Right cardiac atrium (tissue), 5 donors: ENCODE measurements at regions not wholly inside any gene's neighbourhood (a gene's known extent, or its start where the extent isn't known, plus 50 kb on each side); places are given as distances from the start of the nearest gene placed in this dataset.

Experiments
- ATAC-seq, 2 donors: fragments of 200-7000 bp; cut with Tn5 transposase; one replicate each; pipeline versions ENCODE4 v1.8.0 to v1.9.1; 2020; ENCODE audit warnings: moderate library complexity in 2 of 2, mild to moderate bottlenecking in 1 of 2
- DNase-seq, 3 donors: peaks; one replicate each; pipeline ENCODE4 v3.0.0-alpha.2; 2020
- H3K27ac ChIP-seq: one replicate; pipeline ENCODE4 v1.5.1; 2013; ENCODE audit warnings: mild to moderate bottlenecking, low read length, control low read depth, moderate library complexity
- H3K27me3 ChIP-seq: one replicate; pipeline ENCODE4 v1.6.1; 2013; ENCODE audit not compliant: control insufficient read depth, insufficient read depth
- H3K4me1 ChIP-seq: one replicate; pipeline ENCODE4 v1.6.1; 2013; ENCODE audit warnings: low read length; ENCODE audit not compliant: control insufficient read depth, insufficient read depth
- H3K4me3 ChIP-seq: one replicate; pipeline ENCODE4 v1.5.1; 2013; ENCODE audit warnings: low read length, control low read depth
- H3K9me3 ChIP-seq: one replicate; pipeline ENCODE4 v1.6.1; 2013; ENCODE audit warnings: low read length; ENCODE audit not compliant: control insufficient read depth
- WGBS: extraction: QIAGEN DNeasy Blood & Tissue Kit; methylation state at CpG from one replicate; pipeline ENCODE4 v1.1.7; 2013; 5-methylcytosine and 5-hydroxymethylcytosine counted together
- intact Hi-C, 4 donors: fragments of 100-400 bp; cut with DNase I; formaldehyde crosslinking; loops; one replicate each; pipeline versions ENCODE4 v1.11.0 to v1.14.0; 2022 to 2023
- donor health status: healthy with polysubstance abuse.
- donor health status: DM: no; HTN: yes; CAD: no.
- donor health status: DM: no; HTN: no; CAD: no.
- donor health status: DM: no; HTN: yes; CAD: no; lungs with severe emphysema.
- donor health status: DM: yes; HTN: yes; CAD: no.

- no peaks in the 10 kb centered on the region for H3K4me1 ChIP-seq
- DNase-seq (no peak), ATAC-seq (peak in 1 of 2 donors; percentile 31)
- H3K27me3 ChIP-seq, result no peaks in the 10 kb centered on the region
- intact Hi-C loops, result no loop called here
- H3K27ac ChIP-seq, result no peak overlapping the region
- 88% methylated on average over 11 of the region's 11 CpGs for WGBS
- no peaks in the 10 kb centered on the region for H3K9me3 ChIP-seq
- H3K4me3 ChIP-seq, result no peak overlapping the region
Measured at GRCh38 chr21:41107602-41108001, 60.4 kb upstream of the BACE2 start.

- WGBS, result 57% methylated on average over 17 of the region's 17 CpGs
- DNase-seq, result no peak
- Histone ChIP-seq H3K9me3 (no peaks in the 10 kb centered on the region), H3K4me3 (no peak overlapping the region), H3K4me1 (no peaks in the 10 kb centered on the region), H3K27me3 (no peaks in the 10 kb centered on the region), H3K27ac (no peak overlapping the region)
- ATAC-seq, result no peak
- intact Hi-C loops, result no loop called here
Measured at GRCh38 chr21:41108668-41109585, 59.0 kb upstream of the BACE2 start.

DNA sequence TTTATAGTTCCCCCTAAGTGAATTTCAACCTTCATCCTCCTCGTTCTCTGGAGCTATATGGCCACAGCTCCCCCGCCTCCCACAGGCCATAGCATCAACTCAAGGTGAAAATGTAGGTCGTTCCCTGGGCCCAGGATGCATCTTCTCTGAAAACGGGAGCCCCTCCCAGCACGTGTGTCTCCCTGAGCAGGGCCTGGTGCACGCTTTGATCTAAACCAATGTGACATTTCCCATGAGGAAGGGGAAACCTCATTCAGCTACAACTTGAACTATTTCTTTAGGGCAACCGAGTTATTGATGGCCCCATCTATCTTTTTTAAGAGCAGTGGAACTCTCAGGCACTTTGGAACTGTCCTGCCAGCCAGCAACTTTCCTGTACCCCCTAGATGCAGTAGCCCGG is 57.8 kb upstream of the BACE2 start:
- intact Hi-C loops, result no loop called here
- DNase-seq, result no peak
- Histone ChIP-seq H3K27ac (no peak overlapping the region), H3K4me3 (no peak overlapping the region), H3K4me1 (no peaks in the 10 kb centered on the region), H3K9me3 (no peaks in the 10 kb centered on the region), H3K27me3 (no peaks in the 10 kb centered on the region)
- no peak for ATAC-seq
- WGBS, result 89% methylated on average over 8 of the region's 8 CpGs

DNA sequence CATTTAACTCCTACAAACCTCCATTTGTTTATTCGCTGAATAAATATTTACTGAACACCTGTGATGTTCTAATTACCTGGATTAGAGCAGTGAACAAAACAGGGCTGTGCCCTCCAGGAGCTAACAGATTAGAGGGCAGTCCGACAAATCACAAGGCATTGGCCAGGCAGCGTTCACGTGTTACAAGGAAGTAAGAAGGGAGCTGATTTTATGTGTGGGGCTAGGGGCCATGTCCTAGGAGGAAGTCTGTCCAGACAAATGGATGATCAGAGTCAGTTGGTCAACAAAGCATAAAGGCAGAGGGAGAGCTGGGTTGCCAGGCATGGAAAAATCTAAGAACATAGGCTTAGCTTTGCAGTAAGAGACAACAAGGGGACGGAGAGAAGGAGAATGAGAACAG is 57.3 kb upstream of the BACE2 start:
- no peaks in the 10 kb centered on the region for H3K4me1 ChIP-seq
- 92% methylated on average over 5 of the region's 5 CpGs for WGBS
- no peak for DNase-seq
- H3K27ac ChIP-seq, result no peak overlapping the region
- intact Hi-C loops, result no loop called here
- no peak overlapping the region for H3K4me3 ChIP-seq
- H3K27me3 ChIP-seq, result no peaks in the 10 kb centered on the region
- ATAC-seq, result no peak
- H3K9me3 ChIP-seq, result no peaks in the 10 kb centered on the region

DNA sequence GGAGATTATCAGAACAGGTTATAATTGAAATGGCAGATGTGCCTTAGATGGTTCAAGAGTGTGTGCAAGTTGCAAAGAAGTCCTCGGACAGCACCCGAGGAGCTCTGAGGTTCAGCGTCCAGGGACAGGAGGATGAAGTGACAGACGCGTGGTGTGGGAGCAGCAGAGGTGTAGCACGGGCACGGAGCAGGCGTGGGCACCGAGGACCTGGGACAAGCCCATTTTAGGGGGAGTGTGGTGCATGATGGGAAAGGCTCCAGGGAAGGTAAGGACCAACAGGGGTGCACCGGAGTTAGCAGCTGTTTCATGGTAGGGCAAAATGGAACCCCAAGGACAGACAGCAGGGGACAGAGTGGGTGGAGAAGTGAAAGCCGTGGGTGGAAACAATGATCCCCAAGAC is 56.3 kb upstream of the BACE2 start:
- H3K27ac ChIP-seq, result no peak overlapping the region
- no peaks in the 10 kb centered on the region for H3K4me1 ChIP-seq
- intact Hi-C loops, result no loop called here
- H3K9me3 ChIP-seq, result no peaks in the 10 kb centered on the region
- 94% methylated on average over 11 of the region's 11 CpGs for WGBS
- ATAC-seq (no peak), DNase-seq (no peak)
- no peaks in the 10 kb centered on the region for H3K27me3 ChIP-seq
- H3K4me3 ChIP-seq, result no peak overlapping the region

GRCh38 chr21:41112740-41113692 is 54.9 kb upstream of the BACE2 start:
- peak in 1 of 3 donors; percentile 57 for DNase-seq
- Histone ChIP-seq H3K4me1 (no peaks in the 10 kb centered on the region), H3K4me3 (no peak overlapping the region), H3K9me3 (no peaks in the 10 kb centered on the region), H3K27me3 (no peaks in the 10 kb centered on the region), H3K27ac (no peak overlapping the region)
- 27% methylated on average over 14 of the region's 14 CpGs for WGBS
- intact Hi-C loops, result no loop called here
- ATAC-seq, result peak; percentile 57 to 82

- intact Hi-C loops, result no loop called here
- Histone ChIP-seq H3K9me3 (no peaks in the 10 kb centered on the region), H3K4me1 (no peaks in the 10 kb centered on the region), H3K27me3 (no peaks in the 10 kb centered on the region), H3K4me3 (no peak overlapping the region), H3K27ac (no peak overlapping the region)
- DNase-seq, result no peak
- 65% methylated on average over 4 of the region's 4 CpGs for WGBS
- no peak for ATAC-seq
Measured at GRCh38 chr21:41115851-41116250, 52.1 kb upstream of the BACE2 start.
